GM21423 (cell line): ENCODE measurements at regions not wholly inside any gene's neighbourhood (a gene's known extent, or its start where the extent isn't known, plus 50 kb on each side); places are given as distances from the start of the nearest gene placed in this dataset.
A peak's percentile ranks its signal among the peaks of the same experiment; 100 is the strongest.

Experiments used
- ATAC-seq: cut with Tn5 transposase; IDR thresholded peaks from one replicate; pipeline ENCODE4 v1.9.1; 2021; ENCODE audit warnings: mild to moderate bottlenecking, moderate library complexity; ENCODE audit not compliant: unreplicated experiment

GRCh38 chr5:40010436-40010835 lies 585.7 kb upstream of the DAB2 start:
- ATAC-seq = no peak

- ATAC-seq = no peak
These were observed 581.5 kb upstream of the DAB2 start for GRCh38 chr5:40006260-40006659.

GRCh38 chr5:40001796-40002195 lies 577.0 kb upstream of the DAB2 start:
- no peak for ATAC-seq

GRCh38 chr5:39998518-39998917 lies 573.7 kb upstream of the DAB2 start:
- ATAC-seq = no peak

- ATAC-seq = no peak
These were observed 571.2 kb upstream of the DAB2 start for GRCh38 chr5:39995990-39996389.

- no peak for ATAC-seq
These were observed 567.9 kb upstream of the DAB2 start for GRCh38 chr5:39992617-39993202.

- ATAC-seq = no peak
These were observed 561.8 kb upstream of the DAB2 start for GRCh38 chr5:39986614-39987013.

GRCh38 chr5:39980056-39980455 lies 555.3 kb upstream of the DAB2 start:
- no peak for ATAC-seq

- no peak for ATAC-seq
These were observed 552.4 kb upstream of the DAB2 start for GRCh38 chr5:39977066-39977655.

GRCh38 chr5:39970117-39970798 lies 545.5 kb upstream of the DAB2 start:
- peak; percentile 83 for ATAC-seq

- no peak for ATAC-seq
These were observed 543.6 kb upstream of the DAB2 start for GRCh38 chr5:39968381-39968780.

- no peak for ATAC-seq
These were observed 530.4 kb upstream of the DAB2 start for GRCh38 chr5:39955156-39955555.

GRCh38 chr5:39951070-39951469 lies 526.3 kb upstream of the DAB2 start:
- no peak for ATAC-seq

- ATAC-seq = peak; percentile 83
These were observed 524.2 kb upstream of the DAB2 start for GRCh38 chr5:39948867-39949468.

GRCh38 chr5:39948341-39948740 lies 523.6 kb upstream of the DAB2 start:
- no peak for ATAC-seq

- ATAC-seq = no peak
These were observed 522.9 kb upstream of the DAB2 start for GRCh38 chr5:39947657-39948056.

- no peak for ATAC-seq
These were observed 521.7 kb upstream of the DAB2 start for GRCh38 chr5:39946356-39947045.

- no peak for ATAC-seq
These were observed 521.1 kb upstream of the DAB2 start for GRCh38 chr5:39945870-39946269.

- no peak for ATAC-seq
These were observed 519.0 kb upstream of the DAB2 start for GRCh38 chr5:39943811-39944210.

- ATAC-seq = no peak
These were observed 517.8 kb upstream of the DAB2 start for GRCh38 chr5:39942606-39943005.

GRCh38 chr5:39941416-39941815 lies 516.6 kb upstream of the DAB2 start:
- no peak for ATAC-seq
